ENCODE measurements at regions not wholly inside any gene's neighbourhood (a gene's known extent, or its start where the extent isn't known, plus 50 kb on each side); places are given as distances from the start of the nearest gene placed in this dataset.

DNA sequence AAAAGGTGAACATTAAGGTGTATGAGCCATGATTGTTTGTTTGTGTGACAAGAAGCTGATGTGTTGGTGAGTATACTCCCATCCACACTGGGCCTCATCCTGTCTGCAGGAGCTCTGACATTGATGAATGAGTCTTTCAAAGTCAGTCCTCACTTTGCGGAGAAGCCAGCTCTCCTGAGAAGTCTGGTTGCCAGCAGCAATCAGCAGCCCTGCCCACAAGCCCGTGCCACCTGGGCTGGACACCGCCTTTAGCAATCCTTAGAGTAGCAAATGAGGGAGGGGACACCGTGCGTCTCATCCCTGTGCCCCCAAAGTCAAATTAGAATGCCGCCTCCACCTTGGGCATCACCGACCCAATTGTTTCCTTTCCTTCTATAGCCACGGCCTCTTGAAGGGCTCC is 174.8 kb upstream of the NECTIN1 start:
- no peak overlapping the region for H4K5ac ChIP-seq (ENCODE audit: insufficient read length, low read depth, low read length)
- no CpG with 5 or more reads among the region's 8 CpGs for WGBS (ENCODE audit: extremely low coverage, insufficient read length, low lambda C conversion rate)
- TF ChIP-seq, protein P1, sequence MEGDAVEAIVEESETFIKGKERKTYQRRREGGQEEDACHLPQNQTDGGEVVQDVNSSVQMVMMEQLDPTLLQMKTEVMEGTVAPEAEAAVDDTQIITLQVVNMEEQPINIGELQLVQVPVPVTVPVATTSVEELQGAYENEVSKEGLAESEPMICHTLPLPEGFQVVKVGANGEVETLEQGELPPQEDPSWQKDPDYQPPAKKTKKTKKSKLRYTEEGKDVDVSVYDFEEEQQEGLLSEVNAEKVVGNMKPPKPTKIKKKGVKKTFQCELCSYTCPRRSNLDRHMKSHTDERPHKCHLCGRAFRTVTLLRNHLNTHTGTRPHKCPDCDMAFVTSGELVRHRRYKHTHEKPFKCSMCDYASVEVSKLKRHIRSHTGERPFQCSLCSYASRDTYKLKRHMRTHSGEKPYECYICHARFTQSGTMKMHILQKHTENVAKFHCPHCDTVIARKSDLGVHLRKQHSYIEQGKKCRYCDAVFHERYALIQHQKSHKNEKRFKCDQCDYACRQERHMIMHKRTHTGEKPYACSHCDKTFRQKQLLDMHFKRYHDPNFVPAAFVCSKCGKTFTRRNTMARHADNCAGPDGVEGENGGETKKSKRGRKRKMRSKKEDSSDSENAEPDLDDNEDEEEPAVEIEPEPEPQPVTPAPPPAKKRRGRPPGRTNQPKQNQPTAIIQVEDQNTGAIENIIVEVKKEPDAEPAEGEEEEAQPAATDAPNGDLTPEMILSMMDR (conservative IDR thresholded peaks at IDR 0.05): no peak

More for the DNA sequence above, 174.8 kb upstream of the NECTIN1 start:
- no peaks in the 10 kb centered on the region for H3K79me2 ChIP-seq (ENCODE audit: insufficient read depth, low read length)
- no peak overlapping the region for H2AFZ ChIP-seq (ENCODE audit: low read length)
- Mint-ChIP-seq H3K4me3 (no peak overlapping the region), H3K4me1 (peaks cover 35 to 37% of the 10 kb centered on the region in 2 experiments), H3K9me3 (no peaks in the 10 kb centered on the region), H3K27ac (peak overlapping the region in 1 of 3 experiments; percentile 85; a peak in 1 of 7 replicates), H3K27me3 (ENCODE audit: low read depth) (peaks cover 5% of the 10 kb centered on the region), H3K36me3 (ENCODE audit: insufficient read depth in 1 of 3, low read depth in 3 of 3) (no peaks in the 10 kb centered on the region; a peak in 1 of 7 replicates)
- no peak overlapping the region for H4K91ac ChIP-seq (ENCODE audit: insufficient read length, low read depth, low read length)
- no peak overlapping the region for H4K8ac ChIP-seq (replicated peaks; ENCODE audit: insufficient read length, low read depth, low read length)
- peaks cover 5% of the 10 kb centered on the region; the same call in 1 of the 2 replicates for H3K4me1 ChIP-seq (ENCODE audit: insufficient read depth, low read length)
- H2BK5ac ChIP-seq (ENCODE audit: insufficient read length, low read length): no peak overlapping the region
- H3K4me2 ChIP-seq (ENCODE audit: insufficient read depth, insufficient read length, low read length): no peak overlapping the region
- no peak overlapping the region for H3K18ac ChIP-seq (ENCODE audit: insufficient read length, low read depth, low read length)
- no peak overlapping the region for H3K14ac ChIP-seq (ENCODE audit: insufficient read depth, low read length)
- H2BK15ac ChIP-seq (ENCODE audit: low read depth, low read length): no peak overlapping the region
- H3K79me1 ChIP-seq (ENCODE audit: insufficient read depth, low read depth, low read length, poor library complexity, severe bottlenecking): no peaks in the 10 kb centered on the region
- H2BK20ac ChIP-seq (ENCODE audit: low read depth, low read length, poor library complexity, severe bottlenecking): no peak overlapping the region
- H3T11ph ChIP-seq (ENCODE audit: low read length): no peak overlapping the region
- no peaks in the 10 kb centered on the region for H3K27me3 ChIP-seq (ENCODE audit: insufficient read depth, low read length)
- H3K9me3 ChIP-seq (ENCODE audit: control insufficient read depth, low read depth, low read length): no peaks in the 10 kb centered on the region
- no peak overlapping the region for H3K9ac ChIP-seq (ENCODE audit: extremely low read depth, insufficient read length, low read length)
- no peak overlapping the region for H3K23ac ChIP-seq (ENCODE audit: insufficient read length, low read depth, low read length)
- no peak overlapping the region for H2BK12ac ChIP-seq (ENCODE audit: insufficient read length, low read depth, low read length)
- no peak overlapping the region for H2AK5ac ChIP-seq (ENCODE audit: insufficient read length, low read length)
- H2BK120ac ChIP-seq (ENCODE audit: low read depth, low read length, poor library complexity, severe bottlenecking): no peak overlapping the region
- no peak overlapping the region for H3K4ac ChIP-seq (ENCODE audit: low read depth, low read length)
- no peak for DNase-seq
- H3K56ac ChIP-seq (ENCODE audit: insufficient read length, low read depth, low read length): no peak overlapping the region
- no peaks in the 10 kb centered on the region for H4K20me1 ChIP-seq (ENCODE audit: control insufficient read depth, insufficient read depth, insufficient read length)
- no peaks in the 10 kb centered on the region for H3K23me2 ChIP-seq (ENCODE audit: insufficient read length, low read depth, low read length, poor library complexity, severe bottlenecking)
- H3K27ac ChIP-seq (ENCODE audit: insufficient read length, low read depth, low read length): no peak overlapping the region
